Fibroblast of the conjunctiva (primary cell): ENCODE measurements at regions not wholly inside any gene's neighbourhood (a gene's known extent, or its start where the extent isn't known, plus 50 kb on each side); places are given as distances from the start of the nearest gene placed in this dataset.

Experiments used
- DNase-seq: peaks from one replicate; pipeline ENCODE4 v3.0.0-alpha.2; 2010; ENCODE audit warnings: low read depth

DNA sequence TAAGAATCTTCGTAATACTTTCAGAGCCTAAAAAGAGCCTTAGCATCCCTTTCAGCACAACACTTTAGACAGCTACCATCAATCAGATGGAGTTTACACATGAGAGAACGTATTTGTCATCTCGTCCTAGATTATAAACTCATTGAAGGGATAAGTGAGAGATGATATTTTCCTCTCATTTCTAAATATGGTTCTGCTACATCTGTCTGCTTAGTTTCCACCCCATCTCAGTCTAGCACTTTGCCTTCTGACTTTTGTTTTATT is 208.4 kb upstream of the CD180 start:
- DNase-seq: no peak

DNA sequence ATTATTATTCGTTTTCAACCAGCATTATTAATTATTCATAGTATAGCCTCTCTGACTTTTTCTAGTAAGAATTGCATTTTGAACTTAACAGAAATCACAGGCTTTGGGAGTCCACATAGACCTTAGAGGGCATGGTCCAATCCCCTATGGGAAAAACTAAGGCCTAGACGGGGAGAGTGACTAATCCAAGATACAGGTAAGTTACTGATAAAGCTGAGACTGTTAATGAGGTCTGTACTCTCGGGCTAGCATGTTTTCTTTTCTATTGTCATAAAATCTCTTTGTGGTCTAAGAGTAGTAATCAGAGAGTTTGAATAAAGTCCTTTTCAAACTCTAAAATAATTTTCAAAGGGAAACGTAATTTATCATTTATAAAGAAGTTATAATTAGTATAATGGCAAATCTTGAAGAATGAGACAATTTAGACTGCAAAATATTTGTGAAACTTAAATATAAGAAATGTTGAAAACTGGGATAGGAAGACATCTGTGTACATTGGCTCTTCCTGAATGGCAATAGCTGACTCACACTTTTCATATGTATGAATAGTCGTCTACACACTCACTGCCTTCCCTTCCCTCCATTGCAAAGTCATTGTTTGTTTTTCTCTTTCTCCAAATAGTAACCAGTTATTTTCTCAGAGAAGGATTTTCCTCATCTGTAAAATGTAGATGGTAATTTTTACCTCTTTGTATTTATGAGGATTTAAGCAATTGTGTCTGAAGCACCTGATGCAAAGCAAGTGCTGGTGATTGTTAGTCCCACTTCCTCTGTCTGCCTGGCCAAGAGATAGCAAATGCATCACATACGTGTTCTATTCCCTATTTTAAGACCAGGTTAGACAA is 207.9 kb upstream of the CD180 start:
- DNase-seq: peak; percentile 28

DNA sequence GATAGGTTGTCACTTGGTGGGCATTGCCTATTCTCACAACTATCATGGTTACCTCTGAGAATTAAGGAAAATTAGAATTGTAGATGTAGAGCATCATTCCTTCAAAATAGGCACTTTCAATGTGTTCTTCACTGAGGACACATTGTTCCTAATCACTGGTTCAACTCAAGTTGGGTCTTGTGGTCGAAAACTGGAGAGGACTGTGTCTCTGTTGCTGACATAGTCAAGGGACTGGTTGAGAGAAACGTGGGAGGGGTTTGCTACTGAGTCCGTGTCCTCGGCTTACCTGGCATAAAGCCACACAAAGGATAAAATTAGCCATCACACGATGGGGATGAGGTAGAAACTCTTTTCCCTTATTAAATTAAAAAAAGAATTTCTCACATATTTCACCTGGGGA is 205.9 kb upstream of the CD180 start:
- DNase-seq: no peak

DNA sequence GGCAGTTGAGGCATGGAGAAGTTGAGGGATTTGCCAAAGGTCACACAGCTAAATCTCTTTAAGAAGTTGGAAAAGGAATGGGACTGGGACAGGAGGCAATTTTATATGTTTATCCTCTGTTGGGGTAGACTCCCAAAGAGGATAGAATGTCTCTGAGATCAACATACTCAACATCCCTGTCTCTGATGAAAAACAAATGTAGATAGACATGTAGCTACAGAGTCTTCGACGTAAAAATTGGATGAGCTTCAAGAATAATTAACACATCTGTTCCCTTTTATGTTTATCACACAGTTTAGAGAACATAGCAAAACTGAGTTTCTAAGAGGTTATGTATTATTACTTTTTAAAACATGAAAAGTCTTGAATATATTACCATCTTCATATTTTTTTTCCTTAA is 204.6 kb upstream of the CD180 start:
- DNase-seq: peak; percentile 24

DNA sequence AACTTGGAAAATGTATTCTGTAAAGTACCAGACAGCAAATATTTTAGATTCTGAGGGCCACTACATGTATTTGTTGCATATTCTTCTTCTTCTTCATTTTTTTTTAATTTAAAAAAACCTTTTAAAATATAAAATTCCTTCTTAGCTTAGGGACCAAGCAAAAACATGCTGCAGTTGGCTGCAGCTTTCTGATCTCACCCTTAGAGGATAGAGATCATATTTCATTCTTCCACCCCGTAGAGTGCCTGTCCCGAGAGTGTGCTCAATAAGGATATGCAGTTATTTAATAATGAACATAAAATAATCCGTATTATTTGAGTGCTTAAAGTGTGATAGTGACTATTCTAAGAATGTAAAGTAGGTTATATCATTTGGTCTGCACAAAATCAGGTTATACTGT is 204.2 kb upstream of the CD180 start:
- no peak for DNase-seq

DNA sequence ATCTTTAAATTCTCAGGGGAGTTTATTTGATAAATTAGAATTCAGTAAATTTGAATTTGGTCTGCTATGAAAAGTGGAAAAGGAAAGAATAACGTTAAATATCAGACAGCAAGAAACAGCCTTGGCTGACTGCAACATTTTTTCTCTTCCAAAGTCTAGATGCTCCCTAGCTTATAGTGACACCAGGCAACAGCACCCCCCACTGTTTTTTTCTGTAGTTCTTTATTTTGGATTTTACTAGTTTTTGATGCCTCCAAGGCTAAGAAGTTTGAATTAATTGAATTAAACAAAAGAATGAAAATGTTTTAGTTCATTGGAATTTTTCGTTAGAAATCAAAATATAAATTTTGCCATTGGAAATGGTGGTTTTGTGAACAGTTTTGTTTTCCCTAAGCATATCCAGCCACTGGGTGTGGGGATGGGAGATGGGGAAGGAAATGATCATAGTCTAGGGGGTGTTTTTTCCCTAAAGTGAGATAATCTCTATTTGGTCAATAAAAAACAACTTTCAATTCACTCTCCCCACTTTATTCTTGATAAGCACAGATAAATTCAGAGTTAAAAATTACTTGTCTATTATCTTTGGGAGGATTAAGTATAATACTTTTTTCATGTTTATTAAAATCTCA is 199.3 kb upstream of the CD180 start:
- DNase-seq: no peak

DNA sequence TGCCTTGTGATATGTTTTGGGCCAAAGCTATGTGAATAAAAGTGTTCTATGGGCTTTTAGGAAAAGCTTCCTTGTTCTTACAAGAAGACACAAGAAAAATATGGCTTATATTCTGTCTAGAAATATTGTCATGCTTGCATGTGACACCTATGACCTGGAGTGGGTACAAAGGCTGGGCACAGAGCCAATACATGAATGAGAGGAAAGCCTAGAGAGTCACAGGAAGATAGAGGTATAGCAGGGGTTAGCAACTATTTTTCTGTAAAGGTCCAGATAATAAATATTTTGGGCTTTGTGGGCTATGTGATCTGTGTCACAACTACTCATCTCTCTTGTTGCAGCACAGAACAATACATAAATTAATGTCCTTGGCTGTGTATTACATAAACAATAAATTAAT is 196.6 kb upstream of the CD180 start:
- DNase-seq: no peak

DNA sequence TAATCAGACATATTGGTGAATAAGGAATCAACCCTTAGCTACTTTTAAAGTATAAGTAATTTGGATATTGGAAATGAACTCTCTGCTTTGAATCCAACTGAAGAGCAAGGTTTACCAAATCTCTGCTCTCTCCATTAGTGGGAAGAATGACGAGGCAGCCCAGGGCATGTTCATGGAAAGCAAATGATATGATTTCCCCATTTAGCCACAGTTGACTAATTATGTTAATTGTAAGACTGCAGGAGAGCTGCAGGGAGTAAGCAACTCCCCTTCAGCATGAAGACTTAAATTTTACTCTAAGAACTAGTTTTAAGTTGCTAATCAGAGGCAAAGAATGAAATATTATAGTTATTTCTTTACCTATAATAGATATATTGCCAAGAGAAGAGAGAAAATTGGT is 194.3 kb upstream of the CD180 start:
- no peak for DNase-seq

DNA sequence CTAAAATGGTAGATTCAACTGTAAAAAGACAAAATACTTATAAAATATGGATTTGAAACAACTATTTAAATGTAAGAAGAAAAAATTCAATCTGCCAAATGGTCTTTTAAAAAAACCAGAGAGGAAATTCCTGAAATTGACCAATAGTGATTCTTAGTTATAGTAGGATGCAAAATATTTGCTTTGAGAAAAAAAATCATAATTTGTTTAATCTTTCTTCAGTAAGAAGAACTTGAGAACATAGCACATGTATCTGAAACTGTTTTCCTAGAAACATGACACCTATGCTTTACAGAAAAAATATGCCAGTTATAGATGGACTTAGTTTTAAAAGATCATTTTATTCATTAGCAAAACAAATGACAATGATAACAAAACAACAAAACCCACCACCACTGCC is 186.9 kb upstream of the CD180 start:
- DNase-seq: no peak

DNA sequence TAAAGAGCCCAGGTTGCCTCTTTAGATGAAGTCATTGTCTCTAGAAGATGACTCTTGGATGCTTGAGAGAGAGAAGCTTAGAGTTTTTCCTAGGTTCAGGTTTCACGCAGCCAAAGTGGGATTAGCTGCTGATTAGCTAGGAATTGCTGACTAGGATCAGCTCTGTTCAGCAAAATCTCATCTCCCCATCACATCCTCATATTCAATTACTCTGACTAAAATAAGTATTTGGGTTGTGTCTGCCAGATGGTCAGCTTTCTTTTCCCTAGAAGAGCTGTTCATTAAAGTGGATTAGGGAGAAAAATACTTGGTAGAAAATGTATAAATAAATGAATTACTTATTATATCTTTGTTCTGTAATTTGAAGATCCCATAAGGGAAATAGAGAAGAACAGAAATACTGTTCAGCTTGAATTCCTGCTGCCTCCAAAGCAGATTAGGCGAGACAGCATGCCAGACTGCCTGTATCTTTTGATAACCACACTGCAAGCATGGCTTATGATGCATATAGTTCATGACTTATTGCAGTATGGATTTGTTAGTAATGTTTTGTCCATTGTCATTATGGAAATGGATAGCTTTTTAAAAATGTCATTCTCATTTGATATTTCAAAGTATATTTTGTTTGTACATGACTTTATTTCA is 184.8 kb upstream of the CD180 start:
- DNase-seq: no peak

DNA sequence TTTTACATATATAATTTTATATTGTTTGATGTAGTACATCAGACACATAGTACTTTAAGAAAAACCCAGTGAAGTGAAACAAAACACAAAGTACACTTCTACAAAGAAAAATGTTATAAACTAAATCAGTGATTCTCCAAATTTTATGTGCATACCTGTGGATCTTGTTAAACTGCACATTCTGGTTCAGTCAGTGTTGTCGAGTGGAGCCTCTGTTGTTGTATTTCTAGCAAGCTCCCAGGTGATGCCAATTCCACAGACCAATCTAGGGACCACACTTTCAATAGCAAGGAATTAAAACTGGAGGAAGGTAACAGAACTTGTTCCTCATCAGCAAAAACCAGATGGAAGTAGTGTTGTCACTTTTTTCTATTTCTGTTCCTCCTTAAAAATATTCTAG is 183.8 kb upstream of the CD180 start:
- no peak for DNase-seq

DNA sequence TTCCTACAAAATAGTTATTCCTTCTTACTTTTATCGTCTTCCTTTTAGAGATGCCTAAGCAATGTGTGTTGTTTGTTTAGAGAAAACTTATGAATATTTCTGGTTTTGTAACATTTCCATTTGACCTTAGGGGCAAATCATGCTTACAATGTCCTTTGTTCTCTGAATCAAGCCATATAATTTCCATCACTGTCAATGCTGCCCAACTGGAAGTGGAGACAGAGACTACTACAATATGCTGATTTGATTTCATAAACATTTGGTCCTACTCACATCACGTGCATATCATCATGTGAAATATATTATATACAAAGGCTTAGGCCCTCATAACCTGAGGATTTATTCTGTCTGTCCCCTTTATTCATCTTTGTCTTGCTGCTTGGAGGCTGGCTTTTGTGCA is 183.2 kb upstream of the CD180 start:
- no peak for DNase-seq

DNA sequence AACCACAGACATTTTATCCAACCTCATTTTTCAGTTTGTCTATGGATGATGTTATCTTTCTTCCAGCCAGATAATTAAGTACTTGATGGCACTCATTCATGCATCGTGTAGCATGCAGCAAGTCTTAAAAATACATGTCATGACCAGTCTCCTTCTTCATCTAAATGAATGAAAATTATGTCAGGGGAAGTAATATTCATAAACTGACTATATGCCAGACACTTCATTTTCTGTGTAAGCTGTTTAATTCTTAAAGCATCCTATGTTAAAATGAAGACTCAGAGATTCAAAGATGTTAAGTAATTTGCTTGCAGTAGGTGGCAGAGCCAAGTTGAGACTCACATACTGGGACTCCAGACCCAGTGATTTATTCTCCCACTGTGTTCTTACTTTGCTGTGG is 181.7 kb upstream of the CD180 start:
- no peak for DNase-seq

DNA sequence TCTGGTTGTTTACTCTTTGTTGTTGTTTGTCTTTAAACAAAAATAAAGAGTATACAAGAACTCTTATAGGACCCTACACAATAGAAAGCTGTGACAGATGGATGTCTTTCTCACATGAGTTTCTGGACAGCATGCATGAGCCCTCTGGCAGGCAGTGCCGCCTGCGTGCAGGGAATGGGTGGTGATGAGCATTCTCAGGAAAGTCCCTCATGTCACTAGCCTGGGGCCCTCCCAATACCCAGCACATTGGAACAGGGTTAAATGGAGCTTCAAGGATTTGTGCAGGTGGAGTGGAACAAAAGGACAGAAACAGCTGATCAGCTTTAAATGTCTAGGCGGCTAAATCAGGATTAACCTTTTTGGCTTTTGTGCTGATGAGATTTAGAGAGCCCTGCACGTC is 181.0 kb upstream of the CD180 start:
- DNase-seq: no peak

DNA sequence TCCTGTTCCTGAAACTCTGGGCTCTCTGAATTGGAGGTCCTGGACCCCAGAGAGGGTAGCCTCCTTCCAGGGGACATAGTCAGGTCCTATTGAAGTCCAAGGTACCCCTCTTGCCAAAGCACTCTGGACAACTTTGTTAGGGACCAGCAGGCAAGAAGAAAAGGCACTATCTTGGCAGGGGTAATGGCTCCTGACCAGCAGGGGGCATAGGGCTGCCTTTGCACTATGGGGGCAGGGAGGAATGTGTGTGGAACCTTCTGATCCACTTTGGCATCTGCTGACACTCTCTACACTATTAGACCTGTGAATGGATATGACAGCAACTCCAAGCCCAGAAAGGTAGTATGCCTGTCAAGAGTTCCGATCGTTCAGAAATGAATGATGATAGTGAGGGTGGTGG is 179.0 kb upstream of the CD180 start:
- DNase-seq: no peak

DNA sequence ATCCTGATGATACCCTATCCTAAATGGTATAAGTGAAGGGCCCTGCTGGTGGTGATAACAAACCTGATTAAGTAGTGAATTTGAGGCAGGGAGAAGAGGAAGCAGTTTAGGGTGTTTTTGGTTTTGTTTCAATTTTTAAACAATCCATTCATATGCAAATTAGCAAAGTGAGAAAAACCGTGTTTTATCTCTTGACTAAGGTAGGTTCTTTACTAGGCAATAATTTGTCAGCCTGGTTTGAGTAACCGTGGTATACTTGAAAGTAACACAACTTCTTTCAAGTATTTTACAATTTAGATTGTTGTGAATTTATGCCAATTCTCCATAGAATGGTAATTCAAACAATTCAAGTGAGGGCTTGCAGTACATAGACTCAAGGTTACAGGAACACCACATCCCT is 177.8 kb upstream of the CD180 start:
- DNase-seq: no peak

DNA sequence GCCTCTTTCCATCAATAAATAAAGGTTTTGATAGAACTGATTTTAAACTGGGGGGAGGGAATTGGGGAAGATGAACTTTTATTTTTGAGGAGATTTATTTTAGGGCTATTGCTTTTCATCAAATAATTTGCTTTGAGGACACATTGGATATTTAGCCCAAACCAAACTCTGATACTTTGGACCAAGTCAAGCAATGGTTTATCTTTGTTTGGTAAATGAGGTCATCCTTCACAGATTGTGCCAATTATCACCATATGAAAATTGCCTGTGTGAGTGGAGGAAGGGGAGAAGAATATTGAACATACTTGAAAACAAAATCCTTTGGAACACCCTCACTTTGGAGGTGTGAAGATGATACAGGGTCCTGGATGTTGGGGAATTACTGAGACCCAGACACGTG is 176.9 kb upstream of the CD180 start:
- no peak for DNase-seq

DNA sequence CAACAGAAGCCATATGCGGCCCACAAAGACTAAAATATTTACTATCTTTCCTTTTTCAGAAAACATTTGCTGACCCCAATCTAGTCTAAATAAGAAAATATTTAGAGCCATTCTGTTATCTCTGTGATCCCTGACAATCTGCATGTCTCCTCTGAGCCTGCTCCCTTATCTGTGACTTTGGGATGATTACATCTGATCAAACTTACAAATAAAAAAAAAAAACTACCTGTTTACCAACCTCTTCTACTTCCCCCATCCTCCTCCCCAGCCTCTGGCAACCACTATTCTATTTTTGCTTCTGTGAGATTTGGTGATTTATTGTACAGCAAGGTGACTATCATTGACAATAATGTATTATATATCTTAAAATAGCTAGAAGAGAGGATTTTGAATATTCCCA is 176.3 kb upstream of the CD180 start:
- DNase-seq: no peak

DNA sequence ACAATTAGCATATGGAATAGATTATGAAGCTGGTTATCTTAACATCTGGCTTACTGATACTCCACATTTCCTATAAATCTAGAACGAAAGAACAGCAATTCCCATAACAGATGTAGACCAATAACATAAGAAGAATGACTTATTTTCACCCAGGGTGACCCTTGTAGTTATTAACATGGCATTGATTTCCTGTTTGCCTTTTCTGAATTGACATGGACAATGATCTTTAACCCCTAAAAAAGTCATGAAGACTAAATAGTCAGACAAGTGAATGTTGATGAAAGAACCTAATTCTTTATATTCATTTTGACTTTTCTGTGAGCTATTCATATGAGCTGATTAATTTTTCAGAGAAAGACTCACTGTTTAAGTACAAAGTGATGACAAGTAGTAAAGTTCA is 175.3 kb upstream of the CD180 start:
- no peak for DNase-seq

DNA sequence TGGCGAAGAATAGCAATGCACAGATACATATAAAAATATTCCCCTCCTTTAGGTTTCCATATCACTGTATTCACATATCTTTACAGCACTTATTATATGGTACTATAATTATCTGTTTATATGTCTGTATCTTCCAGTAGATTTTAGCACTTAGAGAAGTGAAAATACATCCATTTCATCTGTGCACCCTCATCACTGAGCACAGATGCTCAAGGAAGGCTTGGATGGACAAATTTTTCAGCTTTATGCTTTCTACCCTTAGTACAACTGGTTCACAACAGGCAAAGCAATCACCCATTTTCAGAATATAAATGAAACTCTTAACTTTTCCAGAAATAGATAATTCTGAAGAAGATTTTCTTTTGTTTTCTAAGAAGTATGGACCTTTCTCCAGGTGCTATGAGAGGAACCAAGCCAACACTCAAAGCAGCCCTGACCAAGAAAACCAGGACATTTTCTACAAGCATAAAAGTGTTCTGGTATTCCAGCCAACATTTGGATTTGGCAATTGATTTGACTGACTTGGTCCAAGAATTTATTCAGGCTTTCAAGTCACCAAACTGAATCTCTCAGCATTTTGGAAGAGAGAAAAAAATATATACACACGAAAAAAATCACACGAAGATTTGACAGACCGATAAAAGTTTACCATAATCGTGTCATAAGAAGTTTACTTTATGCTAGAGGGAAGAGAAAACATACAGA is 170.2 kb upstream of the CD180 start:
- DNase-seq: no peak

DNA sequence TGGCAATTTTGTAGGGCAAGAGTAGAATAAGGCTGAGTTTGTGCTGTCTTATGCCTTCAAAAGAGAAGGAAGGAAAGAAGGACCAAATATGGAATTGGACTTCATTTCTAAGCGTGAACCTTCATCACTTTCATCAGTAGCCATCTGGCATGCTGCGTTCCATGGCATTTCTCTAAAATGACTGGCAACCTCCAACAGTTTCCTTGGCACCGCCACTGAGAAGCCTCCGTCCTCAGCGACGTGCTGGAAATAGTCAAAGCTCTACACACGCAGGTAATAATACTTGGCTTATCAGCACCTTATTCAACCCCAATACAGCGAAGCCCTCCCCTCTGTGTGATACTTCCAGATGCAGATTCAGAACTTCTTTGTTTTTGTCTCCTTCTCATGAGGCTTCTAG is 169.7 kb upstream of the CD180 start:
- DNase-seq: no peak

DNA sequence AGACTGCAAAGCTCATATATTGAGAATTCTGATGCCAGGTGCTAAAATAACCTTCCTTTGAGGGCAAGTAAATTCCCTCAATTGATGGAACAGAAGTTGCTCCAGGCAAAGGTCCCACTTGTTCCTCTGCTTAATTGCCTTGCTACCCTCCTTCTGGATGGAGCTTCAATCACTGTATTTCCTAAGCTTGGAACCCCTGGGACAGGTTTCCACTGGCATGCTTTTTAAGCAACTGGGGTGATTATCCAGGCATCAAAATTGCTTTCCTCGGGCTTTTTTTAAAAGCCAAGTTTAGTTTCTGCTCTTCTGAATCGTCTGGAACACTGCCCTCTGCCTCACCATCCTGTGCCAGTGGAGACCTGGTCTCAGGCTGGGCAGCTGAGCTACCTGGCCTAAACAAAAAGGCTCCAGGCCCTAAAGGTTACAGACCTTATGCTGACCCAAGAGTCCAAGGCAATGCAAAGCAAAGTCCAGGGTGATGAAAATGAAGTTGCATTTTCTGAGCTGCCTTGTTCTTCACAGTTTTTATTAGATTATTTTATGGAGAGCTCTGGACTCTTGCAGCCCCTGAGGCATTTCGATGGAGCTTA is 167.9 kb upstream of the CD180 start:
- DNase-seq: no peak

DNA sequence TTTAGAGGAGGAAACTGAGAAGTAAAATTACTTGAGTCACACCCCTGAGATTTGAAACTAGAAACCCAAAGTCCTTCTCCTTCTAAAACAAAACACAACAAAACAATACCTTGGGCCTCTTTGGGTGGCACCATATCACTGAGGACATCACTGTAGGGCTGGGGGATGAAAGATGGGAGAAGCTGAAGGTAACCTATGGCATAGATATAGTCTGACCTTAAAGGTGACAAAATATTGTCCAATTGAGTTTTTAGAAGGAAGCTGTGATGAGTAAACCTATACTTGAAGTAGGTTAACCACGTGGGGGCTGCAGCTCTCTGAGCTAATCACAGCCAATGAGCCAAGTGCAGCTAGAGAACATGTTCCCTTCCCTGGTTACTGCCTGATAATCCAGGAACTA is 167.4 kb upstream of the CD180 start:
- no peak for DNase-seq
